Astrocyte of the spinal cord (primary cell): ENCODE measurements at regions not wholly inside any gene's neighbourhood (a gene's known extent, or its start where the extent isn't known, plus 50 kb on each side); places are given as distances from the start of the nearest gene placed in this dataset.

Experiments
- DNase-seq: peaks from one replicate; pipeline ENCODE4 v3.0.0; 2011; ENCODE audit warnings: low read depth, low spot score
- H3K4me3 ChIP-seq: 2 replicates; pipeline ENCODE4 v1.5.1; 2011; ENCODE audit warnings: low read depth, mild to moderate bottlenecking, low read length, moderate library complexity
- CTCF ChIP-seq: IDR thresholded peaks from 2 replicates; pipeline ENCODE4 v1.5.1; 2012; ENCODE audit warnings: low read depth, mild to moderate bottlenecking, low read length, inconsistent platforms
- in situ Hi-C: cut with HindIII; loops from 2 replicates; pipeline ENCODE4 v1.10.0; 2017; ENCODE audit warnings: low sequenced_read_pairs

- TF ChIP-seq CTCF, result no peak
- DNase-seq, result no peak
- in situ Hi-C loops, result no loop called here
- H3K4me3 ChIP-seq, result no peak overlapping the region
Measured at GRCh38 chr6:150535151-150535804, 64.4 kb upstream of the PLEKHG1 start.

- no peak for TF ChIP-seq CTCF
- no peak for DNase-seq
- in situ Hi-C loops, result no loop called here
- H3K4me3 ChIP-seq, result no peak overlapping the region
Measured at GRCh38 chr6:150535818-150536220, 63.9 kb upstream of the PLEKHG1 start.

- no peak overlapping the region for H3K4me3 ChIP-seq
- no peak for TF ChIP-seq CTCF
- in situ Hi-C loops, result no loop called here
- no peak for DNase-seq
Measured at GRCh38 chr6:150536835-150537234, 62.9 kb upstream of the PLEKHG1 start.

- in situ Hi-C loops, result no loop called here
- H3K4me3 ChIP-seq, result no peak overlapping the region
- TF ChIP-seq CTCF, result no peak
- DNase-seq, result no peak
Measured at GRCh38 chr6:150537491-150537890, 62.2 kb upstream of the PLEKHG1 start.

GRCh38 chr6:150537893-150538292 lies 61.8 kb upstream of the PLEKHG1 start:
- no peak for DNase-seq
- TF ChIP-seq CTCF, result no peak
- in situ Hi-C loops, result no loop called here
- H3K4me3 ChIP-seq, result no peak overlapping the region

- DNase-seq, result no peak
- H3K4me3 ChIP-seq, result no peak overlapping the region
- in situ Hi-C loops, result no loop called here
- TF ChIP-seq CTCF, result no peak
Measured at GRCh38 chr6:150539111-150539510, 60.6 kb upstream of the PLEKHG1 start.

- no peak for TF ChIP-seq CTCF
- DNase-seq, result no peak
- H3K4me3 ChIP-seq, result no peak overlapping the region
- in situ Hi-C loops, result no loop called here
Measured at GRCh38 chr6:150539568-150539967, 60.1 kb upstream of the PLEKHG1 start.
